WTC11 (cell line): ENCODE measurements at regions not wholly inside any gene's neighbourhood (a gene's known extent, or its start where the extent isn't known, plus 50 kb on each side); places are given as distances from the start of the nearest gene placed in this dataset.

ENCODE experiments used
- CTCF ChIP-seq: fragments of 200-600 bp; IDR thresholded peaks from 2 replicates; pipeline ENCODE4 v1.8.0; 2022; ENCODE audit warnings: antibody characterized with exemption
- ESRRA ChIP-seq: sonication (generic); formaldehyde crosslinking; IDR thresholded peaks from 2 replicates; pipeline ENCODE4 v1.8.1; 2022; ENCODE audit warnings: mild to moderate bottlenecking, missing genetic modification reagents, borderline replicate concordance
- ZNF138 ChIP-seq: sonication (generic); formaldehyde crosslinking; conservative IDR thresholded peaks from 2 replicates; pipeline ENCODE4 v1.8.1; 2022; ENCODE audit warnings: mild to moderate bottlenecking, moderate library complexity, missing genetic modification reagents

GRCh38 chr2:7988440-7988839 is 693.4 kb upstream of the ID2 start:
- TF ChIP-seq CTCF (no peak), ZNF138 (CRISPR knock-in tag) (no peak), ESRRA (CRISPR knock-in tag) (no peak)
